ENCODE measurements at regions not wholly inside any gene's neighbourhood (a gene's known extent, or its start where the extent isn't known, plus 50 kb on each side); places are given as distances from the start of the nearest gene placed in this dataset.

GRCh38 chr4:166635367-166635766 is 598.9 kb downstream of the SPOCK3 start:
- no peak for TF ChIP-seq POLR2AphosphoS5 (IDR thresholded peaks at IDR 0.05; ENCODE audit: low read depth, low read length)
- TF ChIP-seq ATF2 (IDR thresholded peaks at IDR 0.05; ENCODE audit: low read length) = no peak
- no peak for TF ChIP-seq JUN (IDR thresholded peaks at IDR 0.05; ENCODE audit: low read depth, low read length)
- no peak for TF ChIP-seq SP1 (IDR thresholded peaks at IDR 0.05; ENCODE audit: low read depth, low read length)
- no peak for TF ChIP-seq CTCF (IDR thresholded peaks at IDR 0.05; ENCODE audit: control extremely low read depth in 1 of 3, insufficient read depth in 1 of 3, low read depth in 1 of 3, low read length in 3 of 3)
- TF ChIP-seq EP300 (IDR thresholded peaks at IDR 0.05; ENCODE audit: borderline replicate concordance in 1 of 2, low read depth in 2 of 2, low read length in 2 of 2) = no peak
- TF ChIP-seq POLR2A (IDR thresholded peaks at IDR 0.05; ENCODE audit: control extremely low read depth in 1 of 2, low read depth in 2 of 2, low read length in 2 of 2) = no peak
- no peak for TF ChIP-seq KDM1A (IDR thresholded peaks at IDR 0.05; ENCODE audit: borderline replicate concordance, low read length)
